GM23338 (cell line): ENCODE measurements at regions not wholly inside any gene's neighbourhood (a gene's known extent, or its start where the extent isn't known, plus 50 kb on each side); places are given as distances from the start of the nearest gene placed in this dataset.

ENCODE experiments used
- ATAC-seq: fragments of 200-7000 bp; cut with Tn5 transposase; 3 replicates; pipeline ENCODE4 v1.9.1; 2020
- DNase-seq: peaks from one replicate; pipeline ENCODE4 v3.0.0-alpha.2; 2015; ENCODE audit warnings: low spot score
- H2AFZ ChIP-seq: fragments of 200-600 bp; sonication (generic); 2 replicates; pipeline ENCODE4 v1.8.0; 2016; ENCODE audit warnings: antibody characterized with exemption, mild to moderate bottlenecking, moderate library complexity
- H3F3A ChIP-seq: fragments of 200-600 bp; sonication (generic); replicated peaks from 2 replicates; pipeline ENCODE4 v1.8.0; 2017; ENCODE audit warnings: antibody characterized with exemption, mixed run types, low read depth
- H3K27ac ChIP-seq: fragments of 200-600 bp; sonication (generic); 2 replicates; pipeline ENCODE4 v1.6.1; 2016; ENCODE audit warnings: low read depth
- H3K27me3 ChIP-seq: fragments of 200-600 bp; sonication (generic); 2 replicates; pipeline ENCODE4 v1.8.0; 2016; ENCODE audit warnings: mild to moderate bottlenecking, mixed run types, moderate library complexity; ENCODE audit not compliant: insufficient read depth
- H3K36me3 ChIP-seq: fragments of 200-600 bp; sonication (generic); 2 replicates; pipeline ENCODE4 v1.8.0; 2016; ENCODE audit warnings: mild to moderate bottlenecking; ENCODE audit not compliant: insufficient read depth
- H3K4me1 ChIP-seq: fragments of 200-600 bp; sonication (generic); 2 replicates; pipeline ENCODE4 v1.8.0; 2016; ENCODE audit warnings: mild to moderate bottlenecking, moderate library complexity; ENCODE audit not compliant: insufficient read depth
- H3K4me2 ChIP-seq: fragments of 200-600 bp; sonication (generic); 2 replicates; pipeline ENCODE4 v1.7.1; 2017; ENCODE audit warnings: mixed run types
- H3K4me3 ChIP-seq: fragments of 200-600 bp; sonication (generic); 2 replicates; pipeline ENCODE4 v1.6.1; 2016; ENCODE audit warnings: mixed run types
- H3K79me2 ChIP-seq: fragments of 200-600 bp; sonication (generic); replicated peaks from 2 replicates; pipeline ENCODE4 v1.8.0; 2017; ENCODE audit warnings: mild to moderate bottlenecking; ENCODE audit not compliant: insufficient read depth
- H3K9me2 ChIP-seq: fragments of 200-600 bp; sonication (generic); 2 replicates; pipeline ENCODE4 v1.8.0; 2017; ENCODE audit not compliant: insufficient read depth
- H4K20me1 ChIP-seq: fragments of 200-600 bp; sonication (generic); replicated peaks from 2 replicates; pipeline ENCODE4 v1.8.0; 2017; ENCODE audit warnings: mild to moderate bottlenecking; ENCODE audit not compliant: insufficient read depth
- H3K27ac Mint-ChIP-seq: 2 replicates; pipeline ENCODE4 v1.8.0; 2020; ENCODE audit warnings: inconsistent platforms, mild to moderate bottlenecking, moderate library complexity, mixed read lengths
- H3K27me3 Mint-ChIP-seq: 3 replicates; pipeline ENCODE4 v1.8.0; 2022; ENCODE audit warnings: low read depth, mild to moderate bottlenecking, moderate library complexity, mixed read lengths, inconsistent platforms; ENCODE audit not compliant: insufficient read depth, poor library complexity
- H3K36me3 Mint-ChIP-seq: 3 replicates; pipeline ENCODE4 v1.8.0; 2021; ENCODE audit warnings: low read depth, mild to moderate bottlenecking, inconsistent platforms, moderate library complexity, mixed read lengths
- H3K4me1 Mint-ChIP-seq: 3 replicates; pipeline ENCODE4 v1.8.0; 2020; ENCODE audit warnings: mild to moderate bottlenecking, inconsistent platforms, mixed read lengths
- H3K4me3 Mint-ChIP-seq: 3 replicates; pipeline ENCODE4 v1.8.0; 2021; ENCODE audit warnings: moderate library complexity, mild to moderate bottlenecking, inconsistent platforms, mixed read lengths
- H3K9me3 Mint-ChIP-seq: 3 replicates; pipeline ENCODE4 v1.8.0; 2020; ENCODE audit warnings: moderate library complexity, mild to moderate bottlenecking, inconsistent platforms, mixed read lengths
- CREB1 ChIP-seq: fragments of 250-450 bp; sonication (Bioruptor Pico); IDR thresholded peaks from 2 replicates; pipeline ENCODE4 v1.5.0; 2020; ENCODE audit warnings: low read depth, mild to moderate bottlenecking, moderate library complexity
- CTCF ChIP-seq, 2 experiments: fragments of 200-600 bp in 1 of 2; sonication (generic) in 1 of 2; conservative IDR thresholded peaks; 2 replicates each; pipeline versions ENCODE4 v1.5.1 to v1.6.1; 2016 to 2017; ENCODE audit warnings: antibody characterized with exemption in 2 of 2, low read depth in 2 of 2, mild to moderate bottlenecking in 2 of 2, moderate library complexity in 1 of 2
- ETS1 ChIP-seq: IDR thresholded peaks from 2 replicates; pipeline ENCODE4 v1.6.1; 2016; ENCODE audit warnings: antibody characterized with exemption
- EZH2phosphoT487 ChIP-seq: fragments of 200-600 bp; sonication (generic); IDR thresholded peaks from one replicate; pipeline ENCODE4 v1.8.1; 2018; ENCODE audit warnings: antibody characterized with exemption; ENCODE audit not compliant: unreplicated experiment
- JUNB ChIP-seq: IDR thresholded peaks from one replicate; pipeline ENCODE4 v1.6.1; 2016; ENCODE audit warnings: antibody characterized with exemption; ENCODE audit not compliant: unreplicated experiment
- NANOG ChIP-seq: IDR thresholded peaks from 2 replicates; pipeline ENCODE4 v1.6.1; 2016; ENCODE audit warnings: antibody characterized with exemption, borderline replicate concordance
- POLR2AphosphoS5 ChIP-seq: IDR thresholded peaks from 2 replicates; pipeline ENCODE4 v1.6.1; 2016; ENCODE audit warnings: antibody characterized with exemption, low read depth
- STAT1 ChIP-seq: IDR thresholded peaks from one replicate; pipeline ENCODE4 v1.6.1; 2016; ENCODE audit warnings: antibody characterized with exemption; ENCODE audit not compliant: unreplicated experiment
- ZNF114 ChIP-seq: fragments of 250-450 bp; sonication (Bioruptor Pico); IDR thresholded peaks from 2 replicates; pipeline ENCODE4 v1.5.0; 2020; ENCODE audit warnings: mild to moderate bottlenecking, moderate library complexity
- ZNF331 ChIP-seq: fragments of 250-450 bp; sonication (Bioruptor Pico); IDR thresholded peaks from 2 replicates; pipeline ENCODE4 v1.5.0; 2020; ENCODE audit warnings: low read depth, mild to moderate bottlenecking, moderate library complexity
- TF ChIP-seq, protein P1 (sequence below): fragments of 250-450 bp; sonication (Bioruptor Pico); IDR thresholded peaks from 2 replicates; pipeline ENCODE4 v1.5.0; 2020; ENCODE audit warnings: mild to moderate bottlenecking, moderate library complexity
- TF ChIP-seq, protein P2 (sequence below): IDR thresholded peaks from one replicate; pipeline ENCODE4 v1.6.1; 2018; ENCODE audit warnings: antibody characterized with exemption; ENCODE audit not compliant: unreplicated experiment

DNA sequence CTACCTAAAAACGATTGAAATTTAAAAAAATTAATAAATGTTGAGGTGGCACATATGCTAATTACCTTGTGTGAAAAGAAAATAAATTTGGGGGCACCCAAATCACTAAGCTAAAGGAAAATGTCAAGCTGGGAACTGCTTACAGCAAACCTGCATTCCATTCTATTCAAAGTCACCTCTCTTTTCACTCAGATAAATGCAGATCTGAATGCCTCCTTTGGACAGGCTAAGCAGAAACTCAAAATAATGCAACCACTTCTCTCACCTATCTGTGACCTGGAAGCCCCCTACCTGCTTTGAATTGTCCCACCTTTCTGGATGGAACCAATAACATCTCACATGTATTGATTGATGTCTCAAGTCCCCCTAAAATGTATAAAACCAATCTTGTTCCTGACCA is 628.7 kb downstream of the AMY1C start (continued):
- TF ChIP-seq ETS1: no peak
- no peak for TF ChIP-seq JUNB
- no peak for TF ChIP-seq POLR2AphosphoS5

DNA sequence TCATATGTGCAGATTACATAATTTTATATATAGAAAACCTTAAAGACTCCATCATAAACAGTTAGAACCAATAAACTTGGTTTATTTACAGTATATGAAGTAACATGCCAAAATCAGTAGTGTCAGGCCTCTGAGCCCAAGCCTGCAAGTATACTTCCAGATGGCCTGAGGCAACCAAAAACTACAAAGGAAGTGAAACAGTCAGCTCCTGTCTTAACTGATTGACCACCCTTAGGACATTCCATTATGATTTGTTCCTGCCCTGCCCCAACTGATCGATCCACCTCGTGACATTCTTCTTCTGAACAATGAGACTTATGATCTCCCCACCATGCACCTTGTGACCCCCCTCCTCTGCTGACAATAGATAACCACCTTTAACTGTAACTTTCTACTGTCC is 630.3 kb downstream of the AMY1C start:
- H2AFZ ChIP-seq: no peak overlapping the region
- H3K9me2 ChIP-seq: no peaks in the 10 kb centered on the region; the same call in 1 of the 2 replicates
- ATAC-seq (no peak), DNase-seq (no peak)
- no peak overlapping the region for H3K27ac Mint-ChIP-seq
- peaks cover 4% of the 10 kb centered on the region; the same call in 2 of the 3 replicates for H3K9me3 Mint-ChIP-seq
- no peak overlapping the region for H3K4me3 Mint-ChIP-seq
- H3K36me3 Mint-ChIP-seq: no peaks in the 10 kb centered on the region
- H3K27ac ChIP-seq: no peak overlapping the region
- peaks cover 6% of the 10 kb centered on the region; the same call in 2 of the 3 replicates for H3K4me1 Mint-ChIP-seq
- no peaks in the 10 kb centered on the region; the same call in 1 of the 2 replicates for H3K4me1 ChIP-seq
- H3K36me3 ChIP-seq: no peaks in the 10 kb centered on the region
- no peaks in the 10 kb centered on the region for H4K20me1 ChIP-seq
- no peaks in the 10 kb centered on the region for H3K27me3 Mint-ChIP-seq
- H3K27me3 ChIP-seq: no peaks in the 10 kb centered on the region
- H3K4me3 ChIP-seq: no peak overlapping the region
- no peaks in the 10 kb centered on the region for H3K79me2 ChIP-seq
- H3K4me2 ChIP-seq: no peak overlapping the region
- no peaks in the 10 kb centered on the region for H3F3A ChIP-seq
- TF ChIP-seq CTCF (conservative IDR thresholded peaks at IDR 0.05; ENCODE audit: low read depth in 2 of 2) (no peak), NANOG (no peak), CREB1 (CRISPR knock-in tag) (no peak), ETS1 (no peak), ZNF114 (no peak), EZH2phosphoT487 (no peak), STAT1 (no peak), POLR2AphosphoS5 (no peak), ZNF331 (CRISPR knock-in tag) (no peak)
- TF ChIP-seq, protein P1, sequence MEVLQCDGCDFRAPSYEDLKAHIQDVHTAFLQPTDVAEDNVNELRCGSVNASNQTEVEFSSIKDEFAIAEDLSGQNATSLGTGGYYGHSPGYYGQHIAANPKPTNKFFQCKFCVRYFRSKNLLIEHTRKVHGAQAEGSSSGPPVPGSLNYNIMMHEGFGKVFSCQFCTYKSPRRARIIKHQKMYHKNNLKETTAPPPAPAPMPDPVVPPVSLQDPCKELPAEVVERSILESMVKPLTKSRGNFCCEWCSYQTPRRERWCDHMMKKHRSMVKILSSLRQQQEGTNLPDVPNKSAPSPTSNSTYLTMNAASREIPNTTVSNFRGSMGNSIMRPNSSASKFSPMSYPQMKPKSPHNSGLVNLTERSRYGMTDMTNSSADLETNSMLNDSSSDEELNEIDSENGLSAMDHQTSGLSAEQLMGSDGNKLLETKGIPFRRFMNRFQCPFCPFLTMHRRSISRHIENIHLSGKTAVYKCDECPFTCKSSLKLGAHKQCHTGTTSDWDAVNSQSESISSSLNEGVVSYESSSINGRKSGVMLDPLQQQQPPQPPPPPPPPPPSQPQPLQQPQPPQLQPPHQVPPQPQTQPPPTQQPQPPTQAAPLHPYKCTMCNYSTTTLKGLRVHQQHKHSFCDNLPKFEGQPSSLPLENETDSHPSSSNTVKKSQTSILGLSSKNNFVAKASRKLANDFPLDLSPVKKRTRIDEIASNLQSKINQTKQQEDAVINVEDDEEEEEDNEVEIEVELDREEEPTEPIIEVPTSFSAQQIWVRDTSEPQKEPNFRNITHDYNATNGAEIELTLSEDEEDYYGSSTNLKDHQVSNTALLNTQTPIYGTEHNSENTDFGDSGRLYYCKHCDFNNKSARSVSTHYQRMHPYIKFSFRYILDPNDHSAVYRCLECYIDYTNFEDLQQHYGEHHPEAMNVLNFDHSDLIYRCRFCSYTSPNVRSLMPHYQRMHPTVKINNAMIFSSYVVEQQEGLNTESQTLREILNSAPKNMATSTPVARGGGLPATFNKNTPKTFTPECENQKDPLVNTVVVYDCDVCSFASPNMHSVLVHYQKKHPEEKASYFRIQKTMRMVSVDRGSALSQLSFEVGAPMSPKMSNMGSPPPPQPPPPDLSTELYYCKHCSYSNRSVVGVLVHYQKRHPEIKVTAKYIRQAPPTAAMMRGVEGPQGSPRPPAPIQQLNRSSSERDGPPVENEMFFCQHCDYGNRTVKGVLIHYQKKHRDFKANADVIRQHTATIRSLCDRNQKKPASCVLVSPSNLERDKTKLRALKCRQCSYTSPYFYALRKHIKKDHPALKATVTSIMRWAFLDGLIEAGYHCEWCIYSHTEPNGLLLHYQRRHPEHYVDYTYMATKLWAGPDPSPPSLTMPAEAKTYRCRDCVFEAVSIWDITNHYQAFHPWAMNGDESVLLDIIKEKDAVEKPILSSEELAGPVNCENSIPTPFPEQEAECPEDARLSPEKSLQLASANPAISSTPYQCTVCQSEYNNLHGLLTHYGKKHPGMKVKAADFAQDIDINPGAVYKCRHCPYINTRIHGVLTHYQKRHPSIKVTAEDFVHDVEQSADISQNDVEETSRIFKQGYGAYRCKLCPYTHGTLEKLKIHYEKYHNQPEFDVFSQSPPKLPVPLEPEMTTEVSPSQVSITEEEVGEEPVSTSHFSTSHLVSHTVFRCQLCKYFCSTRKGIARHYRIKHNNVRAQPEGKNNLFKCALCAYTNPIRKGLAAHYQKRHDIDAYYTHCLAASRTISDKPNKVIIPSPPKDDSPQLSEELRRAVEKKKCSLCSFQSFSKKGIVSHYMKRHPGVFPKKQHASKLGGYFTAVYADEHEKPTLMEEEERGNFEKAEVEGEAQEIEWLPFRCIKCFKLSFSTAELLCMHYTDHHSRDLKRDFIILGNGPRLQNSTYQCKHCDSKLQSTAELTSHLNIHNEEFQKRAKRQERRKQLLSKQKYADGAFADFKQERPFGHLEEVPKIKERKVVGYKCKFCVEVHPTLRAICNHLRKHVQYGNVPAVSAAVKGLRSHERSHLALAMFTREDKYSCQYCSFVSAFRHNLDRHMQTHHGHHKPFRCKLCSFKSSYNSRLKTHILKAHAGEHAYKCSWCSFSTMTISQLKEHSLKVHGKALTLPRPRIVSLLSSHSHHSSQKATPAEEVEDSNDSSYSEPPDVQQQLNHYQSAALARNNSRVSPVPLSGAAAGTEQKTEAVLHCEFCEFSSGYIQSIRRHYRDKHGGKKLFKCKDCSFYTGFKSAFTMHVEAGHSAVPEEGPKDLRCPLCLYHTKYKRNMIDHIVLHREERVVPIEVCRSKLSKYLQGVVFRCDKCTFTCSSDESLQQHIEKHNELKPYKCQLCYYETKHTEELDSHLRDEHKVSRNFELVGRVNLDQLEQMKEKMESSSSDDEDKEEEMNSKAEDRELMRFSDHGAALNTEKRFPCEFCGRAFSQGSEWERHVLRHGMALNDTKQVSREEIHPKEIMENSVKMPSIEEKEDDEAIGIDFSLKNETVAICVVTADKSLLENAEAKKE (CRISPR knock-in tag): no peak
- TF ChIP-seq, protein P2, sequence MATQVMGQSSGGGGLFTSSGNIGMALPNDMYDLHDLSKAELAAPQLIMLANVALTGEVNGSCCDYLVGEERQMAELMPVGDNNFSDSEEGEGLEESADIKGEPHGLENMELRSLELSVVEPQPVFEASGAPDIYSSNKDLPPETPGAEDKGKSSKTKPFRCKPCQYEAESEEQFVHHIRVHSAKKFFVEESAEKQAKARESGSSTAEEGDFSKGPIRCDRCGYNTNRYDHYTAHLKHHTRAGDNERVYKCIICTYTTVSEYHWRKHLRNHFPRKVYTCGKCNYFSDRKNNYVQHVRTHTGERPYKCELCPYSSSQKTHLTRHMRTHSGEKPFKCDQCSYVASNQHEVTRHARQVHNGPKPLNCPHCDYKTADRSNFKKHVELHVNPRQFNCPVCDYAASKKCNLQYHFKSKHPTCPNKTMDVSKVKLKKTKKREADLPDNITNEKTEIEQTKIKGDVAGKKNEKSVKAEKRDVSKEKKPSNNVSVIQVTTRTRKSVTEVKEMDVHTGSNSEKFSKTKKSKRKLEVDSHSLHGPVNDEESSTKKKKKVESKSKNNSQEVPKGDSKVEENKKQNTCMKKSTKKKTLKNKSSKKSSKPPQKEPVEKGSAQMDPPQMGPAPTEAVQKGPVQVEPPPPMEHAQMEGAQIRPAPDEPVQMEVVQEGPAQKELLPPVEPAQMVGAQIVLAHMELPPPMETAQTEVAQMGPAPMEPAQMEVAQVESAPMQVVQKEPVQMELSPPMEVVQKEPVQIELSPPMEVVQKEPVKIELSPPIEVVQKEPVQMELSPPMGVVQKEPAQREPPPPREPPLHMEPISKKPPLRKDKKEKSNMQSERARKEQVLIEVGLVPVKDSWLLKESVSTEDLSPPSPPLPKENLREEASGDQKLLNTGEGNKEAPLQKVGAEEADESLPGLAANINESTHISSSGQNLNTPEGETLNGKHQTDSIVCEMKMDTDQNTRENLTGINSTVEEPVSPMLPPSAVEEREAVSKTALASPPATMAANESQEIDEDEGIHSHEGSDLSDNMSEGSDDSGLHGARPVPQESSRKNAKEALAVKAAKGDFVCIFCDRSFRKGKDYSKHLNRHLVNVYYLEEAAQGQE: no peak
